ENCODE measurements at regions not wholly inside any gene's neighbourhood (a gene's known extent, or its start where the extent isn't known, plus 50 kb on each side); places are given as distances from the start of the nearest gene placed in this dataset.

DNA sequence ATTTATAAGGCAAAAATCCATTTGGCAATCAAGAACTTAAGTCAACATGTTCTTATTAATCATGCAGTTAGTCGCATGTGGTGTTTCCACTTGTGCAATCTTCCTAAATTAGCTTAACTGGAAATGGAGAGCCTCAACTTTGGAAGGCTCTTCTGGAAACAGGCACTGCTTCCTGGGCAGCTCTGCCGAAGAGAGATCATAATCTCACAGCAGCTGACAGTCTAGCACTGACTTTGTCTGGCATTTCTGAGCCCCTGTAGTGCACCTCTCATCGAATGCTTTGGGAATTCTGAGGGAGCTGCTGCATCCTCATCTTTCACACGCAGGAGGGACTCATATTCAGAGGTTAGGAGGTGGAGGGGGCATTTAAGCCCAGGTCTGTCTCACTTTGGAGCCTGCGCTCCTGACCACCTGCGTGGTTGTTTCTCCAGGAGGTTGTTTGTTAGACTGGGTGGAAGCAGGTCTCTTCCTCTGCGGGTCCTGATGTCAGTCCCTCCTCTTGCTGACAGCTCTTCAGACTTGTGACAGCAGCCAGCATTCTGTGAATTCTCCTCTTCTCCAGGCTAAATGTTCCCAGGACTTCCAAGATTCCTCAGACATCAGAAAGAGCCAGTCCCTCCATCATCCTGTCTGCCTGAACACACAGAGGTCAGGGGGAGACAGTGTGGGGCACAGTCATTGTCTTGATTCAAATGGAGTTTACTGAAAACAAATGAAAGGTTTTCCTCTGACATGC is 100.4 kb upstream of the GJB6 start:
- no peak overlapping the region for H3K4me3 Mint-ChIP-seq (ENCODE audit: unreplicated experiment)
- peaks cover 9% of the 10 kb centered on the region for H3K27me3 Mint-ChIP-seq (ENCODE audit: unreplicated experiment)
- no peak for TF ChIP-seq CTCF (IDR thresholded peaks at IDR 0.05; ENCODE audit: partially characterized antibody, unreplicated experiment)
- H3K4me1 Mint-ChIP-seq (ENCODE audit: low read depth, unreplicated experiment) = no peaks in the 10 kb centered on the region
- peaks cover 15% of the 10 kb centered on the region for H3K36me3 Mint-ChIP-seq (ENCODE audit: unreplicated experiment)
- no peak overlapping the region for H3K27ac Mint-ChIP-seq (ENCODE audit: unreplicated experiment)
- H3K9me3 Mint-ChIP-seq (ENCODE audit: unreplicated experiment) = peaks cover 5% of the 10 kb centered on the region
- no peak for DNase-seq

DNA sequence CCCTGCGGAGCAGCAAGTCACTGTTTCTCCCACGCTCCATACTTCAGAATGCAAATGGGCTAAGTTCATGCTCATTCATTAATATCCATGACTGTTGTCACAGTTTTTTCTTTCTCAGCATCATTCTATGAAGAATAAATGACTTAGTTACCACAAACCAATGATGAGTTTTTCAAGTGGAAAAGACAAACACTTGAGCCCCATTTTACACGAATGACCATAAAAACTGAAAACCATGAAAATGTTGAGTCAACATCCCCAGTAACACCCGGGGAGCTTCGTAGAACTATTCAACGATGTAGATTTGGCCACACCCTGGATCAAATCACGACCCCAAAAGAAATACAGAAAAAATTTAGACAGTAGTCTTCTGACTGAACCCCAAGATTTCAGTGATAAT is 99.8 kb upstream of the GJB6 start:
- Mint-ChIP-seq H3K36me3 (ENCODE audit: unreplicated experiment) (peaks cover 18% of the 10 kb centered on the region), H3K4me3 (ENCODE audit: unreplicated experiment) (no peak overlapping the region), H3K9me3 (ENCODE audit: unreplicated experiment) (peaks cover 5% of the 10 kb centered on the region), H3K27me3 (ENCODE audit: unreplicated experiment) (peaks cover 8% of the 10 kb centered on the region), H3K4me1 (ENCODE audit: low read depth, unreplicated experiment) (no peaks in the 10 kb centered on the region), H3K27ac (ENCODE audit: unreplicated experiment) (no peak overlapping the region)
- no peak for TF ChIP-seq CTCF (IDR thresholded peaks at IDR 0.05; ENCODE audit: partially characterized antibody, unreplicated experiment)
- DNase-seq = no peak

DNA sequence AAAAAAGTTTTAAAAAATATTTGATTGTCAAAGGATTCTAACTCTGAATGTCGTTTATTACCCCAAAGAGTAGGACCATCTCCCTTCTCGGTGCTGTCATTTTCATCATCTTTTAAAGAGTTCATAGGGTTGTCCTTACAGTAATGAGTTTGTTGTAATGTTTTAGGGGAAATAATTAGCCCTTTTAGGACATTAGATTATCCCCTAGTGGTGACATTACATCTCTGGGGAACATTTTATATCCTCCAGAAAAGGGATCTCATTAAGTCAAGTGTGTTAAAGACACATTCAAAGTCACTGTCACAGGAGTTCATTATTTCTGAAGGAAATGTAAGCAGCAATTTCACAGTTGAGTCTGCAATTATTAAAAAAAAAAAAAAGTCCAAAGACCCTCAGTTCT is 99.3 kb upstream of the GJB6 start:
- Mint-ChIP-seq H3K4me1 (ENCODE audit: low read depth, unreplicated experiment) (no peaks in the 10 kb centered on the region), H3K36me3 (ENCODE audit: unreplicated experiment) (peaks cover 18% of the 10 kb centered on the region), H3K9me3 (ENCODE audit: unreplicated experiment) (peaks cover 5% of the 10 kb centered on the region), H3K27ac (ENCODE audit: unreplicated experiment) (no peak overlapping the region), H3K27me3 (ENCODE audit: unreplicated experiment) (peaks cover 7% of the 10 kb centered on the region), H3K4me3 (ENCODE audit: unreplicated experiment) (no peak overlapping the region)
- no peak for DNase-seq
- TF ChIP-seq CTCF (IDR thresholded peaks at IDR 0.05; ENCODE audit: partially characterized antibody, unreplicated experiment) = no peak

DNA sequence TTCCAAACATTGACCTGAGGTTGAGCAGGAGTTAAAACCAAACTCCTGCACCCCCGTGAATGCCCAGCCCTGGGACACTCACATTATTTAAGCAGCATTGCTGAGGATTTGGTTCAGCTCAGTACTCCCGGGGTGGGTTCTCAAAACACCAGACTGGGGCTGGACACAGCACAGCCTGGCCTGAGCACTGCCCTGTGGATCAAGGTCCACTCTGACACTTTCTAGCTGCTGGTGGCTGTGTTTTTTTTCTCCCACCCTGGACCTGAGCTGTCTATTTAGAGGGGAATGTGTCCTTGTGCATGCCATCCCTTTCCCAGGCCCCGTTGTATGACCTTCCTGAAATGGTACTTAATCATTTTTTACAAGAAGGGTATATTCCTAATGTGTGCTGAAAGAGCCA is 94.7 kb upstream of the GJB6 start:
- Mint-ChIP-seq H3K27ac (ENCODE audit: unreplicated experiment) (no peak overlapping the region), H3K9me3 (ENCODE audit: unreplicated experiment) (peaks cover 7% of the 10 kb centered on the region), H3K4me1 (ENCODE audit: low read depth, unreplicated experiment) (peaks cover 2% of the 10 kb centered on the region), H3K36me3 (ENCODE audit: unreplicated experiment) (peaks cover 22% of the 10 kb centered on the region), H3K4me3 (ENCODE audit: unreplicated experiment) (no peak overlapping the region), H3K27me3 (ENCODE audit: unreplicated experiment) (peaks cover 4% of the 10 kb centered on the region)
- DNase-seq = no peak
- TF ChIP-seq CTCF (IDR thresholded peaks at IDR 0.05; ENCODE audit: partially characterized antibody, unreplicated experiment) = no peak

DNA sequence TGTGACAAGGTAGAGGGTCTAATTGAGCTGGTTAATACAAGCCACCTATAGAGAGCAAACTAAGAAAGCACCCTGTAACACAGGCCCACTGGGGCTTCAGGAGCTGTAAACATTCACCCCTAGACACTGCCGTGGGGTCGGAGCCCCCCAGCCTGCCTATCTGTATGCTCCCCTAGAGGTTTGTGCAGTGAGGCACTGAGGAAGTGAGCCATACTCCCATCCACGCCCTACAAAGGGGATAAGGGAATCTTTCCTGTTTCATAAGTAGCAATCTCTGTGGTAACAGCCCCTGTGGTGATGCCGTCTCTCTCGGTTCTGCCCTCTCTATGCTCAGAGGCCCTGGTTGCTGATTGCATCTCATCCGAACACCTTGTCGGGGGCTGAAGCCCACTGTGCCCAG is 94.2 kb upstream of the GJB6 start:
- Mint-ChIP-seq H3K36me3 (ENCODE audit: unreplicated experiment) (peaks cover 22% of the 10 kb centered on the region), H3K9me3 (ENCODE audit: unreplicated experiment) (peaks cover 8% of the 10 kb centered on the region), H3K4me3 (ENCODE audit: unreplicated experiment) (no peak overlapping the region), H3K27me3 (ENCODE audit: unreplicated experiment) (peaks cover 4% of the 10 kb centered on the region), H3K27ac (ENCODE audit: unreplicated experiment) (no peak overlapping the region), H3K4me1 (ENCODE audit: low read depth, unreplicated experiment) (peaks cover 2% of the 10 kb centered on the region)
- TF ChIP-seq CTCF (IDR thresholded peaks at IDR 0.05; ENCODE audit: partially characterized antibody, unreplicated experiment) = no peak
- DNase-seq = no peak

Data from glutamatergic neuron (in vitro differentiated cells).